HuH-7 (cell line): ENCODE measurements at regions not wholly inside any gene's neighbourhood (a gene's known extent, or its start where the extent isn't known, plus 50 kb on each side); places are given as distances from the start of the nearest gene placed in this dataset.

Experiments used
- DNase-seq: peaks from one replicate; pipeline ENCODE4 v3.0.0; 2011; ENCODE audit warnings: low spot score

GRCh38 chr1:56073206-56073605 is 506.2 kb downstream of the PLPP3 start:
- no peak for DNase-seq

- no peak for DNase-seq
Measured at GRCh38 chr1:56072310-56072709, 507.1 kb downstream of the PLPP3 start.

DNA sequence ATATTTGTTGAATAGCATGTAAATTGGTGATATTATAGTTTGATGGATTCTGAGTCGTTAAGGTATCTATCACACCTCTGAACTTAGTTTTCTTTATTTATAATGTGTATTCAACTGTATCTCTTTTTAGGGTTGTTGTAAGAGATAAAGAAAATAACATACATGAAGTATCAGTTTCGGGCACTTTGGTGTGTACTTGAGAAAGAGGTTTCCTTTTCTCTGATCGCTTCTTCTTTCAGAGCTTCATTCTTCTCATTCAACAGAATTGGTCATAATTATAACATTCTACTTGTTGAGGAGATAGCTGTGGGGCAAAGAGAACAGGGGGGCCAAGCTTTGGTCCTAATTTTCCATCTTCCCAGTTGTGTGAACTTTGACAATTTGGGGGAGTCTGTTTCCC is 508.0 kb downstream of the PLPP3 start:
- DNase-seq = no peak

DNA sequence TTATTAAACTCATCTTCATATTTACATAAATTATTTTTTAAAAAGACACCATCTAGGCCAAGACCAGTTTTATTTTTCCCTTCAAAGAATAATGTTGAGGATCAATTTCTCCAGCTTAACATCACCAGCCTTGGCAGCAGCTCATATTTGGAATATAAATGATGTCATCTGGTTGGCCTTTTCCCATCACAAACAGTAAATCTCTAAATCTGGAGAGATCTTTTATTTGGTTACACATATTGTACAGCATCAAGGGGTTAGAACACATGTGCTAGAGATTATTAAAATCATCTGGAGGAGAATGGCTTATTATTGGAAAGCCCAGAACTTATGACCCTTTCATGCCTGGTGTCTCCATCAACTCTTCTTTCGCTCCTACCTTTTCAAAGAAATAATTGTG is 508.8 kb downstream of the PLPP3 start:
- no peak for DNase-seq

- no peak for DNase-seq
Measured at GRCh38 chr1:56069824-56070223, 509.5 kb downstream of the PLPP3 start.

DNA sequence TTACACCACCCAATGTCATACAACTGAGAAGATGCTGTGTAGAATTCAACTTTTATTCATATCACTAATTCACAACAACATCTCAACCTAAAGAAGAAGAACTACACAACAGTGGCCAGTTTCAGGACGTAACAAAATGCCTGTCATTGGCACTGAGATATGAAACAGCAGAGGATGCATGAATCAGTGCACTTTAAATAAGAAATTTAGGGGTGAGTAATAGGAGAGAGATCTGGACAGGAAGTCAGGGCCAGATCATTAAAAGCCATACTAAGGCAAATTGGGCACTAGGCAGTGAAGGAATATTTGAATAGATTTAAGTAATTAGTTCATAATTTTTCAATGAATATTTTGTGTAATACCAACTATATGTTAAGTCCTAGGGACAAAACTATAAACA is 510.5 kb downstream of the PLPP3 start:
- DNase-seq = no peak

DNA sequence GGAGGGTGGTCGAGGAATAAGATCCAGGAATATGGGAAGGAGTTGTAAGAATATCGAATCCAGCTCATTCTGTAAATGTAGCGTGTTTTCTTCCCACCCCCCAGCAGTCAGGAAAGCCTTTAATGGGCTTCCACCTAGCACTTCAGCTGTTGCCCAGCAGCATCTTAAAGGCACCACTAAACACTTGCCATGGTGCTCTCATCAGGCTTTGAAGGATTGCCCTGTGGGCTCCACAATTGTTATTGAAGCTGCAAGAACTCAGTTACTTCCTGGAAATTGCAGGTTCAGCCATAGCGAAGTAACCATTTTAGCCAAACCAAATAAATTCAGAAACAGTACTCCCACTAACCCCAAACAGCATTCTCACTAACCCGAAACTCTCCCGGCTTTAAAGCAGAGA is 511.2 kb downstream of the PLPP3 start:
- DNase-seq = no peak

- DNase-seq = no peak
Measured at GRCh38 chr1:56065729-56066128, 513.6 kb downstream of the PLPP3 start.

DNA sequence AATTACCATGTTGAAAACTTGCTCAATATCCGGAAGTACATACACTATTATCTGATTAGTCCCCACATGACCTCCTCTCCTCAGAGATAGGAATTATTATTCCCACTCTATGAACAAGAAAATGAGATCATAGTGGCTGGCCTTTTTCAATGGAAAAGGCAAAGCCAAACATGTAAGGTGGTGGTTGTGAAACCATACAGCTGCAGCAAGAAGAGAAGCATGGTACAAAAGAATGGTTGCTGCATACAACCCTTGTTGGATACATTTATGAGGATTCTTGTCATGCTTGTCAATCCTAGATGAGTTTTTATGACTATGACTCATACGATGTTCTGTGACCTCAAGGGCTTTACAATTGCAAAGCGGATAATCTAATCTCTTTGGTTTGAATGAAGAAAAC is 514.7 kb downstream of the PLPP3 start:
- DNase-seq = no peak

- no peak for DNase-seq
Measured at GRCh38 chr1:56063461-56063860, 515.9 kb downstream of the PLPP3 start.

DNA sequence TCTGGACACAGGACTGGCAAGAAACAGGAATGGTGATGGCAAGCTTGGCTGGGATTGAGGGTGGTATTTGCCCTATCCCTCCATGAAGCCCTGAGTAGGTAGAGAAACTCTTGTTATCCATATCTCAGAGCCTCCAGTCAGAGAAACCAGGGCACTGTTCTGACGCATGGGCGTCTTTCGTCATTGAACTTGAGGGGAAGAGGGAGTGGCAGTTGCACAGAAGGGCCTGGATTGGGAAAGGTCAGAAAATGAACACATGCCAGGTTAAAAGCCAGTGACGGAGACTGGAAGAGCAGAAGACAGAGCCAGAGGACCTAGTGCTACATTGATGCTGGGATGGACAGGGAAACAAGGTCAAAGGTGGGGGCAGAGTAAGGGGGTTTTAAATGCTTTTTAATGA is 516.7 kb downstream of the PLPP3 start:
- DNase-seq = no peak

- no peak for DNase-seq
Measured at GRCh38 chr1:56061824-56062223, 517.5 kb downstream of the PLPP3 start.

GRCh38 chr1:56060906-56061305 is 518.5 kb downstream of the PLPP3 start:
- DNase-seq = no peak

DNA sequence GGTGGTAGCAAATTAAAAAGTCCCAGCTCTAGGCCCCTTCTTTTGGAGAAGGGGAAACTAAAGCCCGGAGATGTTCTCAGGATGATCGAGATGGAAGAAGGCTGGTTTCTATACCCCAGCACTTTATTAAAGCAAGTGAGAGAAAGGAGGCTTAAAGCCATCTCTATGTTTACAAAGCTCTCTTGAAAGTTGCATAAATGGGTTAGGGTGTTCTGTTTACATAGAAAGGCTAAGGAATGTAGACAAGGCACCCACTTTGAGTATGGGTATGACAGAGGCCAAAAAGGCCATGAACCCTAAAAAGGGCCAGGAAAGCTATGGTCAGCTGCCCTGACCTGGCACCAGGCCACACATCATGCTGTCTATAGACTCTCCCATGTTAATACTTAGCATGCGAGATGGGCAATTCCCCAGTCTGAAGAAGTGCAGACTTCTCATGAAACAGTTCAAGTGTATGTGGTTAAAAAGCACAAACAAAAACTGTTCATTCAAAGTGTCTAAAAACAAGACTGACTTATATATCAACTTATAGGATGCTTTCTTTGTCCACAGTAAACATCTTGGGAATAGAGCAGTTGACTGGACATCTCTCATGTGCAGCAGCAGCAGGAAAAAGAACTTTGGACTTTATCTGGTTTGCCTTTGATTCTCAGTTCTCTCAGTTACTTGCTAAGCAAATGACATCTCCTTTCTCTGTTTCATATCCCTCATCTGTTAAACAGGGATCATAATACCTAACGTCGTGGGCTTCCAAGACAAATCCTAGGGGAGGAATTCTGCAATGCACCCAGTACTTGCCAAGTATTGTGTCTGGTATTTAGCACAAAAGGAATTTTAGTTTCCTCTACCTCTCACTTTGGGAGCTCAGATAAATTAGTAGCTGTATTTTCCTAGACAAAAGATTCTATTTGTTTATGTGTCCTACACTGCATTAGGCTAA is 521.6 kb downstream of the PLPP3 start:
- DNase-seq = no peak

DNA sequence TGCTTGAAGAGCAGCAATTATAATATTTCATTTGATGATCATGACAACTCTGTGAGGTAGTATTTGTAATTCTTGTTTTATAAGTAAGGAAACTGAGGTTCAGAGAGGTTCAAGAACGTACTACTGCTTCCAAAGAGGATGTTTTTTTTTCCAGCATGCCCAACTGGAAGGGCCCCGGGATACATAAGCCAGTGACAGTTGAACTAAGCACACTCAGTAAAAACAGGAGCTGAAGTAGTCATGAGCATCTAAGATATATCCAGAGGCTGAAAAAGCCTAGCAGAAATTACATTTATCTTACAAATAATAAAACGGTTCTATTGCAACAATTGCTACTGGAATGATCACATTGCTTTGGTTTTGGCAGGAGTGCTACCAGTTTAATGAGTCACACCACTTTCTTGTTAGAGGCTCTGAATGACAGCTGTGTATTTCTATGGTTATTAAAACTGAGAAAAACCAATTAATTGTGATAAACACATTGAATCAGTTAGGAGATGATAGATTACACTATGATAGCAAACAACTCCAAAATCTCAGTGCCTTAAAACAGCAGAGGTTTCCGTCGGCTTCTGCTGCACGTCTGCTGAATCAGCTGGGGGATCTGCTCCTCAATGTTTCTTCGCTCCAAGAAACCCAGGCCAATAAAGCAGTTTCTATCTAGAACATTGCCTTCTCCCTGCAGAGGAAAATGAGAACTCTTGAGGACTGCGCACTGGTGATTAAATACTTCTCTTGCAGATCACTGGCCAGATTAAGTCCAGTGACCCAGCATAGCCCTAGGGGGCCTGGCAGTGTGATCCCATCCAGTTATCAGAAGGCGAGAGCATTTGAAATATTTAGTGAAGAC is 522.7 kb downstream of the PLPP3 start:
- DNase-seq = no peak

- DNase-seq = no peak
Measured at GRCh38 chr1:56054959-56055358, 524.4 kb downstream of the PLPP3 start.

GRCh38 chr1:56052041-56052440 is 527.3 kb downstream of the PLPP3 start:
- DNase-seq = no peak

DNA sequence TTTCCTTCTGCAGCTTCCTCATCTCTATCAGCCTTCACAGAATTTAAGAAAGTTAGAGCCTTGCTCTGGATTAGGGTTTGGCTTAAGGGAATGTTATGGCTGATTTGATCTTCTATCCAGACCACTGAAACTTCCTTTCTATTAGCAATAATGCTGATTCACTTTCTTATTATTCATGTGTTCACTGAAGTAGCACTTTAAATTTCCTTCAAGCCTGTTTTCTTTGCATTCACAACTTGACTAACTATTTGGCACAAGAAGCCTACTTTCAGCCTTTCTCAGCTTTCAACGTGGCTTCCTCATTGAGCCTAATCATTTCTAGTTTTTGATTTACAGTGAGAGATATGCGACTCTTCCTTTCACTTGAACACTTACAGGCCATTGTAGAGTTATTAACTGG is 528.5 kb downstream of the PLPP3 start:
- DNase-seq = no peak

DNA sequence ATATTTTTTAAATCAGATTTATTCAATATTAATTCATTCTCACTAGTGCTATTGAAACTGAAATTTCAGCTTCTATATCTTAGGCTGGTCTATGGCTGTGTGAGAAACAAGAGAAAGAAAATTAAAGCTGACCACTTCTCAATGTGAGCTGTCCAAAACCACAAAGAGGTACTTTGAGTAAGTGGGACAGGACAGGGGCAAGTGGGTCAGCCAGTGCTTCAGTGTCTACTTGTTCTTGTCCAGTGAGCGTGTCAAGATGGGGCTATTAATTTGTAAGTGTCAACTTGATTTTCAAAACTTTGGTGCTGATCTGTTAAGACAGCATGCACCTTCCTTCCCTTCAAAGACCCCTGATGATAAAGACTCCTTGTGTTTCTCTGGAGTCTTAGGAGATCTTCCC is 533.9 kb downstream of the PLPP3 start:
- DNase-seq = no peak

DNA sequence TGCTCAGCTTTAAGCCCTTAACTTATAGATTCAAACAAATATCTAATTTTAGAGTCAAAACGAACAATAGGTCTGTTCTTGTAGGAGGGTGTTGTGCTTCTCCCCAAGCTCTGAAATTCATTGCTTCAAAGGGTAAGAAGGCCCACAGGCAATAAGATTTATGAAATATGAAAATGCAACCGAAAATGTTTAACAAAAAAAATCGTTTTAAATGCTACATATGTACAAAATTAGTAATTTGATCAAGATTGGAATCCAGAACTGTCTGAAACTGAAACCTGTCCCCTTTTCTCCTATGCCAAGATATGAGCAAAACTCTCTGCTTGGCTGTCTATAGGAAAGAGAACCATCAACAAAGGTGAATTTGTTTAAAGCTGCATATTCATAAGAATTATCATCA is 534.3 kb downstream of the PLPP3 start:
- no peak for DNase-seq

- no peak for DNase-seq
Measured at GRCh38 chr1:56036479-56036878, 542.9 kb downstream of the PLPP3 start.

GRCh38 chr1:56034847-56035481 is 544.4 kb downstream of the PLPP3 start:
- DNase-seq = no peak

DNA sequence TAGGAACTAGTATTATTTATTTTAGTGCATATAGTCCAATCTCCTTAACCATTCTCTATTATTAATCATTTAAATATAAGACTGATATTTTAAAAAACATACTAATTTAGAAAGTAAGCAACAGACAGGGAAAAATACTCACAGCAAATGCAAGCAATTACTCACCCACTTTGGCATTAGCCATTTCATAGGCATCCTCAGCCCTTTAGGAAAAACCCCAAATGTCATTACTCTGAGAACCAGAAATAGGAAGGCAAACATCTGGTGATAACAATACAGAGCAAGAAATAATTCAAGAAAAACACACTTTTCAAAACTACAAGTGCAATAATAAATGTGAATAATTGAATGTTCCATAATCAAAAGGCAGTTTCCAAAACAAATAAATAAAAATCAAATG is 545.1 kb downstream of the PLPP3 start:
- DNase-seq = no peak
